ENCODE measurements at regions not wholly inside any gene's neighbourhood (a gene's known extent, or its start where the extent isn't known, plus 50 kb on each side); places are given as distances from the start of the nearest gene placed in this dataset.

- no peak for TF ChIP-seq CTCF (IDR thresholded peaks at IDR 0.05; ENCODE audit: borderline replicate concordance, insufficient read depth, low read depth, low read length)
- H3K4me3 ChIP-seq (ENCODE audit: low read depth, low read length), result no peak overlapping the region
Observed at GRCh38 chr12:98296462-98297079, 218.8 kb upstream of the TMPO start.

GRCh38 chr12:98297538-98297937 is 217.9 kb upstream of the TMPO start:
- no peak overlapping the region for H3K4me3 ChIP-seq (ENCODE audit: low read depth, low read length)
- no peak for TF ChIP-seq CTCF (IDR thresholded peaks at IDR 0.05; ENCODE audit: borderline replicate concordance, insufficient read depth, low read depth, low read length)

- H3K4me3 ChIP-seq (ENCODE audit: low read depth, low read length), result no peak overlapping the region
- TF ChIP-seq CTCF (IDR thresholded peaks at IDR 0.05; ENCODE audit: borderline replicate concordance, insufficient read depth, low read depth, low read length), result no peak
Observed at GRCh38 chr12:98308141-98308540, 207.2 kb upstream of the TMPO start.

GRCh38 chr12:98317939-98318899 is 197.2 kb upstream of the TMPO start:
- no peak overlapping the region for H3K4me3 ChIP-seq (ENCODE audit: low read depth, low read length)
- TF ChIP-seq CTCF (IDR thresholded peaks at IDR 0.05; ENCODE audit: borderline replicate concordance, insufficient read depth, low read depth, low read length), result no peak

GRCh38 chr12:98319716-98320425 is 195.5 kb upstream of the TMPO start:
- no peak for TF ChIP-seq CTCF (IDR thresholded peaks at IDR 0.05; ENCODE audit: borderline replicate concordance, insufficient read depth, low read depth, low read length)
- no peak overlapping the region for H3K4me3 ChIP-seq (ENCODE audit: low read depth, low read length)

GRCh38 chr12:98325003-98325402 is 190.4 kb upstream of the TMPO start:
- no peak overlapping the region for H3K4me3 ChIP-seq (ENCODE audit: low read depth, low read length)
- no peak for TF ChIP-seq CTCF (IDR thresholded peaks at IDR 0.05; ENCODE audit: borderline replicate concordance, insufficient read depth, low read depth, low read length)

All from GM12875 (cell line).